ENCODE measurements at regions not wholly inside any gene's neighbourhood (a gene's known extent, or its start where the extent isn't known, plus 50 kb on each side); places are given as distances from the start of the nearest gene placed in this dataset.

GRCh38 chr5:89241186-89241585 is 358.2 kb upstream of the MEF2C start:
- no peak for DNase-seq

GRCh38 chr5:89236900-89237299 is 353.9 kb upstream of the MEF2C start:
- no peak for DNase-seq

DNA sequence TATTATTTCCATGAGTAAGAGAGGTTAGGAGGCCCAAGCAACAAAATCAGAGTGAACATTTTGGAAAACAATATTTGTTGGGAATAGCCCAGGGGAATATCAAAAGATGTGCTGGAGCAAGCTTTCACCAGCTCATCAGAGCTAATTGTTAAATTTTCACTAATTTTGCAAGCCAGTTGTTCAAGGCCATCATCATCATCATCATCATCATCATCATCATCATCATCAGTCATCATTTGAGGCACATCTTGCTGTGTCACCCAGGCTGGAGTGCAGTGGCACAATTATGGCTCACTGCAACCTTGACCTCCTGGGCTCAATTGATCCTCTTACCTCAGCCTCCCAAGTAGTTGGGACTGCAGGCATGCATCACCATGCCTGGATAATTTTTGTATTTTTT is 350.5 kb upstream of the MEF2C start:
- DNase-seq, result no peak

GRCh38 chr5:89232139-89232603 is 349.2 kb upstream of the MEF2C start:
- no peak for DNase-seq

GRCh38 chr5:89230178-89230577 is 347.2 kb upstream of the MEF2C start:
- DNase-seq, result no peak

DNA sequence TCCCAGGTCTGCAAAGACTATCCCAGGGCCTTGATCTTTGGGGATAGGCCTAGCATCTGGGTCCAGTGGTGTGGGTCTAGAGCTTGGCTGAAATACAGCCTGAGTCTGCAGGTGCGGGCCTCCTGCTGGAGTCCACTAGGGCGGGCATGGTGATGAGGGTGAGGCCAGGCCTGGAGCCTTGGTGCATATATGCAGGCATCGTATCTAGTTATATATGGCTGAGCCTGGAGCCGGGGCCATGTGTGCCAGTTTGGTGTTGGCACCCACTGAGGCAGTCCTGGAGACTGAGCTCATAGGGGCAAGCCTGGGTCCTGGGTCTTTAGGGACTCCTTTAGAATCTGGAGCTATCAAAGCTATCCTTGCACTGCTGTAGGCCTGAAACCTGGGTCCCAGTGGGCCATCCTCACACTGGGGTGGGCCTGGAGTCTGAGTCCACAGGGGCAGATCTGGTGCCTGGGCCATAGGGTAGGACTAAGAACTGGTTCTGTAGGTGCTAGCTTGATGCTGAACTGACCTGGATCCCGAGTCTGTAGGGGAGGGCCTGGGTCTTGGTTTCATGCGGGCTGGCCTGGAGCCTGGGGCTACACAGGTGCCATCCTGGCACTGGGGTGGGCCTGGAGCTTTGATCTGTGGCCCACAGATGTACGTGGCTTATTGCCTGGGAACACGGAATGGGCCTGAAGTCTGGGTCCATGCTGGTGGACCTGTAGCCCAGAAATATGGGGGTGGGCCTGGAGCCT is 346.5 kb upstream of the MEF2C start:
- DNase-seq, result no peak

GRCh38 chr5:89228355-89228754 is 345.4 kb upstream of the MEF2C start:
- DNase-seq, result no peak

- no peak for DNase-seq
Observed at GRCh38 chr5:89218364-89218763, 335.4 kb upstream of the MEF2C start.

DNA sequence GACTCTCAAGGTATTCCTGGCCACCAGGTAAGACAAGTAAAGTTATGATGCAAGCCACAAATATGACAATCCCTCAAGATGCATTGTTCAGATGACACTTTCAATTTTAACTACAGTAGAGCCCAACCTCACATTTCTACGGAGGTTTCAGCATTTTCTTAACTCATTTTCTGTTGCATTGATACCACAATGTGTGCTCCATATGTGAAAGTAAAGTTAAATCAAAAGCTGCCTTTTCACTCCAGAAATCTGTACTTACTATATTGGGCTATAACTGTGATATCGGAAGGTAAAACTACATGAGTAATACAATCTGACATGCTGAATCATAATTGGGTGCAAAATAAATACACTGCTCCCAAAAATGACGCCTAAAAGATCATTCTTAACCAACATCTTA is 333.6 kb upstream of the MEF2C start:
- DNase-seq, result no peak

- no peak for DNase-seq
Observed at GRCh38 chr5:89213573-89213972, 330.6 kb upstream of the MEF2C start.

DNA sequence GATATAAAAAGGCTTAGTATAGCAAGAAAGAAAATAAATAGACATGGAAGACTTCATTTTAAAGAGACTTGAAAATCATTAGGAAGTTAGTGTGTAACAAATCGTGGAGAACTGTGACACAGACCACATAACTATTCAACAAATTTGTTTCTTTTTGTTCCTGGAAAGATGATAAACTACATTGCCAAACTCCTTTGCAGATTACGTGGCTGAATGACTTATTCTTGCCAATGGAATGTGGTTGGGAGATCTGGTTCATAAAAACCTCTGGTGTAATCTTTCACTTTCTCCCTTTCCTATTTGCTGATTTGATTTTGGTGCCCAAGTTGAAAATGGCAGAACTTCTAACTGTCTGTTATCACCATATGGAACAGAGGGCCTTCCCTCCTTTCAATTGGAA is 328.9 kb upstream of the MEF2C start:
- no peak for DNase-seq

DNA sequence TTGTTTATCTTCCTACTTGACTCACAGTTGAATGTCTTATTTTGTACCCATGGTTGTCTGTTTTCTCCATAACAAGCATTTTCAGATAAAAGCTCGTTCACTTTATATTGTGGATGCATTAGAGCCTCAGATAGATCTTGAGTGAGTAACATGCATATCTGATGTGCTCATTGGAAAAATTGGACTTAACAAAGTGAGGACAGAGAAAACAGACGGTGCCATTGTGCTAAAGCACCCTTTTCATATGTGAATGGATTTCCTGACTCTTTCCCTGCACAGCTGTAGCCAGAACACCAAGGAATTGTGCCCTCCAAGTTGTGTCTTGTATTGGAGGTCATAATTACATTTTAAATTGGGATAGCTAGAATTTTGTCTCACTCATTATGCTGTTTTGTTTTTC is 325.8 kb upstream of the MEF2C start:
- no peak for DNase-seq

DNA sequence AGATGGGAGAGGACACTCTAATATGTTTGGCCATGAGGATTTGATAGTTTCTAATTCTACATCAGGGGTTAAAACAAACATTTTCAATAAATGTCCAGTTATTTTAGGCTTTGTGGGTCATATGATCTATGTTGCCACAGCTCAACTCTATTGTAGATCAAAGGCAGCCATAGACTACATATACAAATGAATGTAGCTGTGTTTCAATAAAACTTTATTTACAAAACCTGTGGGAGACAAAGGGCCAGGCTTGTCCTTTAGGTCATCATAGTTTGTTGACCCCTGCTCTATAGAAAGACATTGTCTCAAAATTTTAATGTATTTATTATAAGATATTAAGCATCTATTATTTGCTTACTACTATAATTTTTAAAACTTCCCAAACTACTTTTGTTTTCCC is 325.4 kb upstream of the MEF2C start:
- DNase-seq, result no peak

GRCh38 chr5:89204756-89205155 is 321.8 kb upstream of the MEF2C start:
- DNase-seq, result no peak

DNA sequence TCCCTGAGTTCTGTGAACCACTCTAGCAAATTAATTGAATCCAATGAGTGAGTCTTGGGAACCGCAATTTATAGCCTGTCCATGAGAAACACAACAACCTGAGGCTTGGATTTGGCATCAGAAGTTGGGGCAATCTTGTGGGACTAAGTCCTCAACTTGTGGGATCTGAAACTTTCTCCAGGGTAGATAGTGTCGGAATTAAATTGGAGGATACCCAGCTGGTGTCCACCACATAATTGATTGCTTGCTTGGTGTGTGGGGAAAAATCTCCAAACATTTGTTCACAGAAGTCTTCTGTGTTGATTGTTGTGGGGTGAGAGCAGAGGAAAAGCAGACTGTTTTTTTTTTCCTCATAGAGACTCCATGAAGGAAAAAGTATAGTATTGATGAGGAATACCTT is 320.6 kb upstream of the MEF2C start:
- no peak for DNase-seq

DNA sequence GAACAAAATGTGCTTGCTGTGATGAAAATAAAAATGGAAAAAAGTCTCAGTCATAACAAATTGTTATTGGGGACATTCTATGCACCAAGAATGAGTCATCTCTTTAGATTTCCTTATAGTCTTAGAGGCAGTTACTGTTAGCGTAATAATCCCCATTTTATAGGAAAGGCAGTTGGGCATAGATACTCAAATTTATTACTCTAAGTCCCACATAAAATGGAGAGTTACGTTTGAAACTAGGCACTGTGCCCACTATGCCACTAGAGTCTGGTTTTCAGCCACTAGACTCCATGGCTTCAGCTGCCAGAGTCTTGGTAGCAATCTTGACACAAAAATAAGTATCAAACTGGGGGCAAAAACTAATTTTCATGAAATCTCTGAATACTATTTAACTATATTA is 317.9 kb upstream of the MEF2C start:
- DNase-seq, result no peak

- DNase-seq, result no peak
Observed at GRCh38 chr5:89199306-89199705, 316.3 kb upstream of the MEF2C start.

GRCh38 chr5:89191374-89191773 is 308.4 kb upstream of the MEF2C start:
- DNase-seq, result no peak

GRCh38 chr5:89190515-89191265 is 307.7 kb upstream of the MEF2C start:
- no peak for DNase-seq

DNA sequence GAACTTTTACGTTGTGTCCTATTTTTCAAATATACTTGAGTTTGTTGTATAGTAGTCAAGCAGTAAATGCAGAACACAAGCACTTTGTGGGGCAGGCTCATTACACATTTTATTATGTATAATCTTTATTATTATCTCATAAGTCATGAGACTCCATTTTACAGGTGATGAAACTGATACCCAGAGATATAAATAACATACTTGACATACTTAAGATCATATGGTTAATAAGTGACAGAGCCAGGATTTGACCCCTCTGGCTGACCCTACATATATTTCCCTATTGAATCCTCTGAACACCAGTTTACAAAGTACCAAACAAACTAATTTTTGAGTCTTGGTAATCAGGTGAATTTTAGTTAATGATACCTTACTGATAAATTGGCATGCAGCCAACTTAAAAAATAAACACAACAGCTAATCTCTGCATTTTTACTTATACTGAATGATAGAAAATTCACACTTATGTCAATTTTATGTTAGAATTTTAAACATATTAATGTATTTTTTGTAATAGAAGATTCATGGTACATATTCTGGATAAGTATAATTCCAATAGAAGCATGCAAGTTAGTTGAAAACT is 305.0 kb upstream of the MEF2C start:
- DNase-seq, result no peak

DNA sequence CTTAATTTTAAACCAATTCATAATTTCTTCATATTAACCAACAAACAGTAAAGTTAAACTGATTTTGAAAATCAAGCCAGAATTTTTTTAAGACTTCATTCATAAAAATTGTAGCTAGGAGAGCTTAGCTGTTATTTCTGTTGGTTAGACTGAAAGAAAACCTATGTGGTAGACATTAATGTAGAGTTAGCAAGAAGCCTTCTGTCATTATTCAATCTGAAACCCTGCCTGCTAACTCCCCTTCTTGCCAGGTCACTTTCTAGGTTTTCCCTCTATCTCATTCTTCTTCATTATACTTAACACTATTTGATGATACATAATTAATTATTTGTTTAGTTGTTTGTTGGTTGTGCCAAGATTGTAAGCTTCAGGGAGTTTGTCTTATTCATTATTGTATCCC is 304.3 kb upstream of the MEF2C start:
- no peak for DNase-seq

- no peak for DNase-seq
Observed at GRCh38 chr5:89181546-89181945, 298.6 kb upstream of the MEF2C start.

GRCh38 chr5:89179731-89180130 is 296.7 kb upstream of the MEF2C start:
- no peak for DNase-seq

DNA sequence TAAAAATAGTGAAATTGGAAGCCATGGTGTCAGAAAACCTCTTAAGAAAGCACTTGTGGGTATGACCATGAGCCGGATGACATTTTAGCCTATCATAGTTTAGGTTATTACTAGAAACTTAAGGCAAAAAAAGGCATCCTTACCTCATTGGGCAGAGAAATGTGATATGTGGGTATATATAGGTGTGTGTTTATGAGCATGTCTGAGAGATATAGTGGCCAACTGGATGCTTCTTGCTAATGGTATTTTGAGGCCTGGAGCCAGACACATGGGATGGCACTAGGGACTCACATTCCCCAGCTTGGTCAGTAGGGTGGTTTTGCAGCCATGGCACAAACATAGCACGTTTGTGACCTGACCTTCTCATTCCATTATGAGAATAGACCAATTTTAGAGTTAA is 295.6 kb upstream of the MEF2C start:
- DNase-seq, result no peak

All from stimulated activated naive CD4-positive, alpha-beta T cell treated with Interleukin-2 at 50 U/mL for 16 hours (primary cell).